Nephron (organoid): ENCODE measurements at regions not wholly inside any gene's neighbourhood (a gene's known extent, or its start where the extent isn't known, plus 50 kb on each side); places are given as distances from the start of the nearest gene placed in this dataset.

Experiments
- H3K27ac Mint-ChIP-seq, 3 experiments: 2 replicates each; pipeline ENCODE4 v1.8.0; 2020; ENCODE audit warnings: mixed read lengths in 3 of 3, mild to moderate bottlenecking in 2 of 3, moderate library complexity in 1 of 3
- H3K27me3 Mint-ChIP-seq: 2 replicates; pipeline ENCODE4 v1.8.0; 2021; ENCODE audit warnings: low read depth, mild to moderate bottlenecking, moderate library complexity, mixed read lengths
- H3K36me3 Mint-ChIP-seq: 2 replicates; pipeline ENCODE4 v1.8.0; 2020; ENCODE audit warnings: low read depth, mixed read lengths
- H3K4me1 Mint-ChIP-seq: 2 replicates; pipeline ENCODE4 v1.8.0; 2020; ENCODE audit warnings: mixed read lengths
- H3K4me3 Mint-ChIP-seq, 3 experiments: 2 replicates each; pipeline ENCODE4 v1.8.0; 2020; ENCODE audit warnings: mild to moderate bottlenecking in 3 of 3, mixed read lengths in 3 of 3, moderate library complexity in 2 of 3
- H3K9me3 Mint-ChIP-seq: 2 replicates; pipeline ENCODE4 v1.8.0; 2020; ENCODE audit warnings: mixed read lengths
- TF ChIP-seq, protein P1 (sequence below), 3 experiments: fragments of 200-600 bp; sonication (generic); IDR thresholded peaks; one replicate each; pipeline ENCODE4 v1.5.0; 2021; ENCODE audit warnings: antibody characterized with exemption in 3 of 3; ENCODE audit not compliant: unreplicated experiment in 3 of 3

DNA sequence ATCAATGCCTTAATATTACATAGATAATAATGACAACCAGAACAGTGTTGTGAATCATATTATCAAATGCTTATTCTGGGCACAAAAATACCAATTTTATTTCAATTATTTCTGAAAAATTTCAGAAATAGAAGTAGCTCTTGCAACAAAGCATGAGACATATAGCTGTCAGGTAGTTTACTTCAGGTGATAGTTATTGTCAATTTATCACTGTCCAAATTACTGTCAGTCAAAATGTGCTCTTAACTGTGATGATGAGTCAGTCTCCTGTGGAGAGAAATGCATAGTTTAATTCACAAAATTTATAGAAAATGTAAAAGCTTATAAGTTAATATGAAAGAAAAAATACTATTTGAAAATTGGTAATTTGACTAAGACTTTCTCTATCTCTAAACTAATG lies 1078.4 kb upstream of the GBE1 start:
- no peaks in the 10 kb centered on the region for H3K36me3 Mint-ChIP-seq
- H3K4me3 Mint-ChIP-seq = no peak overlapping the region
- TF ChIP-seq, protein P1, sequence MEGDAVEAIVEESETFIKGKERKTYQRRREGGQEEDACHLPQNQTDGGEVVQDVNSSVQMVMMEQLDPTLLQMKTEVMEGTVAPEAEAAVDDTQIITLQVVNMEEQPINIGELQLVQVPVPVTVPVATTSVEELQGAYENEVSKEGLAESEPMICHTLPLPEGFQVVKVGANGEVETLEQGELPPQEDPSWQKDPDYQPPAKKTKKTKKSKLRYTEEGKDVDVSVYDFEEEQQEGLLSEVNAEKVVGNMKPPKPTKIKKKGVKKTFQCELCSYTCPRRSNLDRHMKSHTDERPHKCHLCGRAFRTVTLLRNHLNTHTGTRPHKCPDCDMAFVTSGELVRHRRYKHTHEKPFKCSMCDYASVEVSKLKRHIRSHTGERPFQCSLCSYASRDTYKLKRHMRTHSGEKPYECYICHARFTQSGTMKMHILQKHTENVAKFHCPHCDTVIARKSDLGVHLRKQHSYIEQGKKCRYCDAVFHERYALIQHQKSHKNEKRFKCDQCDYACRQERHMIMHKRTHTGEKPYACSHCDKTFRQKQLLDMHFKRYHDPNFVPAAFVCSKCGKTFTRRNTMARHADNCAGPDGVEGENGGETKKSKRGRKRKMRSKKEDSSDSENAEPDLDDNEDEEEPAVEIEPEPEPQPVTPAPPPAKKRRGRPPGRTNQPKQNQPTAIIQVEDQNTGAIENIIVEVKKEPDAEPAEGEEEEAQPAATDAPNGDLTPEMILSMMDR (IDR thresholded peaks at IDR 0.05; ENCODE audit: unreplicated experiment in 3 of 3) = no peak
- H3K9me3 Mint-ChIP-seq = peaks cover 22% of the 10 kb centered on the region
- no peak overlapping the region for H3K27ac Mint-ChIP-seq
- no peaks in the 10 kb centered on the region for H3K4me1 Mint-ChIP-seq
- no peaks in the 10 kb centered on the region for H3K27me3 Mint-ChIP-seq

DNA sequence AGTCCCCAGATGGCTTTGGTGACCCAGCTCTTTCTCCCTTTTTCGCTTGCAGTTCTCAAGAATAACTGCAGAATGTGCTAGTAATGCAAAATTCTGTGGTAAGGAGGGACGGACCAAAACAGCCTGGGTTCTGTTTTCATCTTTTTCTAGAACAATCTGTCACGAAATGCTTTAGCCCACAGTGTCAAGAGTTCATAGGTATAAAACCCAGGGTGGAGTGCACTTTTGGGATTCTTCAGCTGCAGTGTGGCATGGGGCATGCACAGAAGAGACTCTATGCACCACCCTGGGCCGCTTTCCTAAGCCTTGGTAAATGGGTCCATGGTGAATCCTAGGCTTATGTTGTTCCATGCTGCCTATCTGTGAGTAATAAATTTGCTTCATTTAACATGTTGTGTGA lies 1072.7 kb upstream of the GBE1 start:
- H3K27me3 Mint-ChIP-seq = no peaks in the 10 kb centered on the region
- no peak overlapping the region for H3K27ac Mint-ChIP-seq
- peaks cover 11% of the 10 kb centered on the region for H3K9me3 Mint-ChIP-seq

DNA sequence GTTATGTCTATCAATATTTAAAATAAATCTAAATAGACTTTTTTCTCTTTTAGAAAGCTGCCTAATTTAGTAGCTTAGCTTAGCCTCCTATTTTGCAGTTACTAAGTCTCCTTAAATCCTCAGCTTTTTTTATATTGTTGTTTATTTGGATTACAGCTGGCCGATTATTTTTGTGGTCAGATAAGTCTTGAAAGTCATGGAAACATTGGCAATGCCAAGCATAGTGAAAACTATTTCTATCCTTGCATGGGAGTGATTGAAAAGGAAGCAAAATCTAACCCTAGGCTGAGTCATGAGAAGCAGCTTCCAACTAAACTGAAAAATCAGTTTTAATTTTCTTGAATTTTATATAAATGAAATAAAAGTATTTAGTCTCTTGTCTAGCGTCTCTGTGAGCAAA lies 1063.0 kb upstream of the GBE1 start:
- TF ChIP-seq, protein P1 (IDR thresholded peaks at IDR 0.05; ENCODE audit: unreplicated experiment in 3 of 3) = no peak
- Mint-ChIP-seq H3K27ac (no peak overlapping the region), H3K4me1 (no peaks in the 10 kb centered on the region), H3K36me3 (no peaks in the 10 kb centered on the region), H3K4me3 (no peak overlapping the region), H3K9me3 (no peaks in the 10 kb centered on the region), H3K27me3 (no peaks in the 10 kb centered on the region)

More for the DNA sequence above, 1072.7 kb upstream of the GBE1 start:
- Mint-ChIP-seq H3K36me3 (no peaks in the 10 kb centered on the region), H3K4me1 (no peaks in the 10 kb centered on the region), H3K4me3 (no peak overlapping the region)
- TF ChIP-seq, protein P1 (IDR thresholded peaks at IDR 0.05; ENCODE audit: unreplicated experiment in 3 of 3) = no peak

DNA sequence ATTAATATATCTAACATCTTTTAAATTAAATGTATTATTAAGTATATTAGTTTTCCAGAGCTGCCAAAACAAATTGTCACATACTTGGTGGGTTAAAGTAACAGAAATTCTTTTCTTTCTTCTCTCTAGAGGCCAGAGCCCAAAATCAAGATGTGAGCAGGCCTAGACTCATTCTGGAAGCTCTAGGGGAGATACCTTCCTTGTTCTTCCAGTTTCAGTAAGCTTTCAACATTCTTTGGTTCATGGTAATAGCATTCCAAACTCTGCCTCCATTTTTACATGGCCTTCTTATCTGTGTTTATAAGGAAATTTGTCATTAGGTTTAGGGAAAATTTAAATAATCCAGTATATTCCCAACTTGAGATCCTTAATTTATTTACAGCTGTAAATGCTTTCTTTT lies 1054.6 kb upstream of the GBE1 start:
- Mint-ChIP-seq H3K9me3 (peaks cover 4% of the 10 kb centered on the region), H3K27me3 (no peaks in the 10 kb centered on the region), H3K4me3 (no peak overlapping the region), H3K36me3 (no peaks in the 10 kb centered on the region), H3K27ac (no peak overlapping the region), H3K4me1 (no peaks in the 10 kb centered on the region)
- TF ChIP-seq, protein P1 (IDR thresholded peaks at IDR 0.05; ENCODE audit: unreplicated experiment in 3 of 3) = no peak

DNA sequence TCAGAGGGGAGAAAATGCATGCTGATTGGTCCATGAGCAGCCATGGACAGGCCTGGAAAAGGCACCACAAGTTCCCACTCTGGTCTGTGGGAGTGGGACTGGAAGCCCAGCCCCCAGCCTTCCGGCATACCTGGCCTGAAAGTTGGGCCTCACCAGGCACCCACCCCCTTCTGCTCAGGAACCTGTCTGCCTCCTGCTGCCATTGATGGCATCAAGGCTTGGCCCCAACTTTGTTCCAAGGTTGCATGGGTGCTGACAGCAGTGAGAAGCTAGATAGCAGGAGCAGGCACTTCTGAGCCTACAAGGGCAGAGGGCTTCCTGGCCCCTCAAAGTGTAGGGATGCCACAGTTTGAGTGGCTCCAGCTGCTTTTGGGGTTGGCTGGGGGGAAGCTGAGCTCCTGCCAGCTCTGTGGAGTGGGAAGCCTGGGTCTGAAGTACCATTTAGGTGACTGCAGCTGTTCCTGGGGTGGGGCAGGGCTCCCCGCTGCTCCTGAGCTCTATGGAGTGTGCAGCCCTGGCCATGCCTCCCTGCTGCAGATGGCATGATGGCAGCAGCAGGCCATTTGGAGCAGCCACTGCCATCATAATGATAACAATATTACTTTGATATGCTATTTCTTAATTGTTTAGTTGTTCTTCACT lies 1054.1 kb upstream of the GBE1 start:
- TF ChIP-seq, protein P1 (IDR thresholded peaks at IDR 0.05; ENCODE audit: unreplicated experiment in 3 of 3) = no peak
- Mint-ChIP-seq H3K27me3 (no peaks in the 10 kb centered on the region), H3K4me3 (no peak overlapping the region), H3K27ac (no peak overlapping the region), H3K9me3 (peaks cover 4% of the 10 kb centered on the region), H3K36me3 (no peaks in the 10 kb centered on the region), H3K4me1 (no peaks in the 10 kb centered on the region)

DNA sequence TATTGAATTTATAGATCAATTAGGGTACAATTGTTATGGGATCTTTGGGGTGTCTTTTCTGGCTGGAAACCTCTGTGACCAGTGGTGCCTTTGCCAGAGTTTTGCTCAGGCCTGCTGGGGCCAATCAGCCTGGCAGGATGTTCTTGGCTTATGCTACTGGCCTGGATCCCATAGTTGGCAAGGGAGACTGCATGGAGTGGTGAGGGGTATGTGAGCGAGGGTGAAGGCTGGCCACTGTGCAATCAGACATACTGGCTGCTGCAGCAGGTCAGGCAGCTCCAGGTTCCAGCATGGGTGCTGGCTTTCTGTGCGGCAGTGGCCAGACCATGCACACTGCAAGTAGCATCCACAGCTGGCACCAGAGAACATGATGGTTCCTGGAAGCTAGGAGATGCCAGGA lies 1053.2 kb upstream of the GBE1 start:
- no peaks in the 10 kb centered on the region for H3K4me1 Mint-ChIP-seq
- peaks cover 4% of the 10 kb centered on the region for H3K9me3 Mint-ChIP-seq
- no peaks in the 10 kb centered on the region for H3K27me3 Mint-ChIP-seq
- H3K36me3 Mint-ChIP-seq = no peaks in the 10 kb centered on the region
- TF ChIP-seq, protein P1 (IDR thresholded peaks at IDR 0.05; ENCODE audit: unreplicated experiment in 3 of 3) = no peak
- H3K4me3 Mint-ChIP-seq = no peak overlapping the region
- H3K27ac Mint-ChIP-seq = no peak overlapping the region
